Spleen (tissue), 11 donors: ENCODE measurements at regions not wholly inside any gene's neighbourhood (a gene's known extent, or its start where the extent isn't known, plus 50 kb on each side); places are given as distances from the start of the nearest gene placed in this dataset.

Source experiments
- DNase-seq: peaks from one replicate; pipeline ENCODE4 v3.0.0-alpha.2; 2020
- H3K27ac ChIP-seq, 8 donors: fragments of 200-600 bp; sonication (generic) in 7 of 8; 1 replicate in 4 of 8; 2 replicates in 4 of 8; pipeline versions ENCODE4 v1.5.0 to v1.8.0; 2016 to 2021; ENCODE audit warnings: inconsistent platforms in 4 of 8, mild to moderate bottlenecking in 4 of 8, moderate library complexity in 1 of 8
- H3K27me3 ChIP-seq, 7 donors: fragments of 200-600 bp; sonication (generic) in 6 of 7; replicated peaks in 1 of 7; 1 replicate in 4 of 7; 2 replicates in 3 of 7; pipeline versions ENCODE4 v1.5.0 to v1.8.0; 2016 to 2021; ENCODE audit warnings: inconsistent platforms in 3 of 7, mild to moderate bottlenecking in 1 of 7
- H3K36me3 ChIP-seq, 6 donors: fragments of 200-600 bp; sonication (generic) in 5 of 6; 1 replicate in 4 of 6; 2 replicates in 2 of 6; pipeline versions ENCODE4 v1.5.0 to v1.8.0; 2016 to 2021; ENCODE audit warnings: inconsistent platforms in 2 of 6
- H3K4me1 ChIP-seq, 6 donors: fragments of 200-600 bp; sonication (generic) in 5 of 6; 1 replicate in 3 of 6; 2 replicates in 3 of 6; pipeline versions ENCODE4 v1.5.0 to v1.8.0; 2016 to 2021; ENCODE audit warnings: inconsistent platforms in 3 of 6
- H3K4me3 ChIP-seq, 8 donors: fragments of 200-600 bp; sonication (generic) in 7 of 8; 1 replicate in 4 of 8; 2 replicates in 4 of 8; pipeline versions ENCODE4 v1.5.0 to v1.8.0; 2016 to 2021; ENCODE audit warnings: inconsistent platforms in 4 of 8, mild to moderate bottlenecking in 4 of 8, moderate library complexity in 2 of 8
- H3K9me3 ChIP-seq, 8 donors: fragments of 200-600 bp; sonication (generic) in 7 of 8; 1 replicate in 4 of 8; 2 replicates in 4 of 8; pipeline versions ENCODE4 v1.5.0 to v1.8.0; 2016 to 2021; ENCODE audit warnings: inconsistent platforms in 4 of 8
- POLR2A ChIP-seq, 3 donors: fragments of 450-650 bp; IDR thresholded peaks; one replicate each; pipeline ENCODE4 v1.5.1; 2017; ENCODE audit warnings: antibody characterized with exemption in 3 of 3, mild to moderate bottlenecking in 1 of 3
- POLR2AphosphoS5 ChIP-seq, 3 donors: sonication (generic); formaldehyde crosslinking; IDR thresholded peaks; one replicate each; pipeline ENCODE4 v1.5.1; 2017; ENCODE audit warnings: antibody characterized with exemption in 3 of 3
- WGBS, 5 donors: extraction: QIAGEN DNeasy Blood & Tissue Kit in 3 of 5; methylation state at CpG; one replicate each; pipeline versions ENCODE4 v1.1.5 to v1.1.7; 2013 to 2018; 5-methylcytosine and 5-hydroxymethylcytosine counted together
- intact Hi-C: fragments of 100-400 bp; cut with DNase I; formaldehyde crosslinking; loops from one replicate; pipeline ENCODE4 v1.15.0; 2023; ENCODE audit warnings: low total_unique reads
- TF ChIP-seq, protein P1 (sequence below), 11 experiments: fragments of 200-600 bp in 7 of 11; fragments of 450-650 bp in 4 of 11; sonication (generic) in 4 of 11; IDR thresholded peaks in 8 of 11; conservative IDR thresholded peaks in 3 of 11; 1 replicate in 7 of 11; 2 replicates in 4 of 11; pipeline versions ENCODE4 v1.4.0 to v1.8.0; 2016 to 2021; ENCODE audit warnings: antibody characterized with exemption in 11 of 11, inconsistent platforms in 4 of 11, mild to moderate bottlenecking in 1 of 11
- donor health status: healthy with polysubstance abuse.
- donor health status: DM: no; HTN: no; CAD: no; lungs with moderate emphysema.
- donor health status: DM: no; HTN: no; CAD: no.
- donor health status: Bipolar disorder and iron deficiency.
- donor health status: healthy.
- donor health status: DM: no; HTN: no; CAD: no.
- donor health status: DM: yes; HTN: yes; CAD: no.

GRCh38 chr15:97703400-97703799, 257.1 kb upstream of the ARRDC4 start:
- H3K36me3 ChIP-seq, result no peaks in the 10 kb centered on the region
- no peak for DNase-seq
- H3K27ac ChIP-seq, result no peak overlapping the region
- H3K4me3 ChIP-seq, result no peak overlapping the region
- H3K27me3 ChIP-seq, result no peaks in the 10 kb centered on the region
- H3K4me1 ChIP-seq, result no peaks in the 10 kb centered on the region
- 86 to 94% (median 91%) methylated on average over 5 of the region's 5 CpGs for WGBS, 5 donors
- TF ChIP-seq POLR2A (IDR thresholded peaks at IDR 0.05) (no peak), POLR2AphosphoS5 (IDR thresholded peaks at IDR 0.05) (no peak)
- TF ChIP-seq, protein P1, sequence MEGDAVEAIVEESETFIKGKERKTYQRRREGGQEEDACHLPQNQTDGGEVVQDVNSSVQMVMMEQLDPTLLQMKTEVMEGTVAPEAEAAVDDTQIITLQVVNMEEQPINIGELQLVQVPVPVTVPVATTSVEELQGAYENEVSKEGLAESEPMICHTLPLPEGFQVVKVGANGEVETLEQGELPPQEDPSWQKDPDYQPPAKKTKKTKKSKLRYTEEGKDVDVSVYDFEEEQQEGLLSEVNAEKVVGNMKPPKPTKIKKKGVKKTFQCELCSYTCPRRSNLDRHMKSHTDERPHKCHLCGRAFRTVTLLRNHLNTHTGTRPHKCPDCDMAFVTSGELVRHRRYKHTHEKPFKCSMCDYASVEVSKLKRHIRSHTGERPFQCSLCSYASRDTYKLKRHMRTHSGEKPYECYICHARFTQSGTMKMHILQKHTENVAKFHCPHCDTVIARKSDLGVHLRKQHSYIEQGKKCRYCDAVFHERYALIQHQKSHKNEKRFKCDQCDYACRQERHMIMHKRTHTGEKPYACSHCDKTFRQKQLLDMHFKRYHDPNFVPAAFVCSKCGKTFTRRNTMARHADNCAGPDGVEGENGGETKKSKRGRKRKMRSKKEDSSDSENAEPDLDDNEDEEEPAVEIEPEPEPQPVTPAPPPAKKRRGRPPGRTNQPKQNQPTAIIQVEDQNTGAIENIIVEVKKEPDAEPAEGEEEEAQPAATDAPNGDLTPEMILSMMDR (IDR thresholded peaks at IDR 0.05 in 8 of 11, conservative IDR thresholded peaks at IDR 0.05 in 3 of 11), result no peak
- peaks cover 0 to 20% (median 11%) of the 10 kb centered on the region in 8 donors for H3K9me3 ChIP-seq
- intact Hi-C loops, result no loop called here

GRCh38 chr15:97706059-97706458, 254.4 kb upstream of the ARRDC4 start:
- WGBS, 5 donors, result 80 to 100% (median 93%) methylated on average over 1 of the region's 1 CpG
- no peak for DNase-seq
- Histone ChIP-seq H3K27me3 (no peaks in the 10 kb centered on the region), H3K4me3 (no peak overlapping the region), H3K9me3 (peaks cover 0 to 4% (median 0%) of the 10 kb centered on the region in 8 donors), H3K4me1 (no peaks in the 10 kb centered on the region), H3K27ac (no peak overlapping the region), H3K36me3 (no peaks in the 10 kb centered on the region)
- intact Hi-C loops, result no loop called here
- TF ChIP-seq POLR2AphosphoS5 (IDR thresholded peaks at IDR 0.05) (no peak), POLR2A (IDR thresholded peaks at IDR 0.05) (no peak)
- TF ChIP-seq, protein P1 (IDR thresholded peaks at IDR 0.05 in 8 of 11, conservative IDR thresholded peaks at IDR 0.05 in 3 of 11), result no peak

GRCh38 chr15:97708252-97708651, 252.3 kb upstream of the ARRDC4 start:
- intact Hi-C loops, result no loop called here
- no peak for DNase-seq
- H3K9me3 ChIP-seq, result peaks cover 0 to 4% (median 0%) of the 10 kb centered on the region in 8 donors
- H3K27me3 ChIP-seq, result no peaks in the 10 kb centered on the region
- H3K4me3 ChIP-seq, result no peak overlapping the region
- H3K4me1 ChIP-seq, result no peaks in the 10 kb centered on the region
- WGBS, 5 donors, result 69 to 82% (median 78%) methylated on average over 3 of the region's 3 CpGs
- no peaks in the 10 kb centered on the region for H3K36me3 ChIP-seq
- no peak overlapping the region for H3K27ac ChIP-seq
- TF ChIP-seq POLR2A (IDR thresholded peaks at IDR 0.05), result no peak
- TF ChIP-seq, protein P1 (IDR thresholded peaks at IDR 0.05 in 8 of 11, conservative IDR thresholded peaks at IDR 0.05 in 3 of 11), result no peak
- no peak for TF ChIP-seq POLR2AphosphoS5 (IDR thresholded peaks at IDR 0.05)

GRCh38 chr15:97712530-97712929, 248.0 kb upstream of the ARRDC4 start:
- H3K36me3 ChIP-seq, result no peaks in the 10 kb centered on the region
- H3K27me3 ChIP-seq, result no peaks in the 10 kb centered on the region
- no peaks in the 10 kb centered on the region for H3K9me3 ChIP-seq
- H3K4me3 ChIP-seq, result no peak overlapping the region
- no peak for DNase-seq
- intact Hi-C loops, result no loop called here
- TF ChIP-seq POLR2AphosphoS5 (IDR thresholded peaks at IDR 0.05) (no peak), POLR2A (IDR thresholded peaks at IDR 0.05) (no peak)
- TF ChIP-seq, protein P1 (IDR thresholded peaks at IDR 0.05 in 8 of 11, conservative IDR thresholded peaks at IDR 0.05 in 3 of 11), result no peak
- no peak overlapping the region for H3K27ac ChIP-seq
- whole genome bisulfite sequencing, 5 donors, result 22 to 59% (median 45%) methylated on average over 5 of the region's 5 CpGs
- no peaks in the 10 kb centered on the region for H3K4me1 ChIP-seq
